Hepatocyte (in vitro differentiated cells): ENCODE measurements at regions not wholly inside any gene's neighbourhood (a gene's known extent, or its start where the extent isn't known, plus 50 kb on each side); places are given as distances from the start of the nearest gene placed in this dataset.
"Not testable (repeated sequence)": the region's sequence is repeated elsewhere in the genome, so short reads cannot be mapped to it uniquely, and the experiment has no call there.

Experiments used
- DNase-seq: peaks from one replicate; pipeline ENCODE4 v3.0.0-alpha.2; 2016; ENCODE audit warnings: low spot score
- H2AFZ ChIP-seq: fragments of 200-600 bp; sonication (generic); 2 replicates; pipeline ENCODE4 v1.6.0; 2016; ENCODE audit warnings: antibody characterized with exemption, mild to moderate bottlenecking
- H3K27ac ChIP-seq: fragments of 200-600 bp; sonication (generic); 2 replicates; pipeline ENCODE4 v1.5.1; 2016; ENCODE audit warnings: mild to moderate bottlenecking
- H3K27me3 ChIP-seq: fragments of 200-600 bp; sonication (generic); 2 replicates; pipeline ENCODE4 v1.6.1; 2016
- H3K36me3 ChIP-seq: fragments of 200-600 bp; sonication (generic); replicated peaks from 2 replicates; pipeline ENCODE4 v1.5.1; 2016; ENCODE audit warnings: low read depth; ENCODE audit not compliant: insufficient read depth
- H3K4me1 ChIP-seq: fragments of 200-600 bp; sonication (generic); 2 replicates; pipeline ENCODE4 v1.5.1; 2016; ENCODE audit warnings: mild to moderate bottlenecking, moderate library complexity; ENCODE audit not compliant: insufficient read depth
- H3K4me2 ChIP-seq: fragments of 200-600 bp; sonication (generic); 2 replicates; pipeline ENCODE4 v1.6.0; 2016
- H3K4me3 ChIP-seq: fragments of 200-600 bp; sonication (generic); 2 replicates; pipeline ENCODE4 v1.5.1; 2016; ENCODE audit warnings: mild to moderate bottlenecking
- H3K79me2 ChIP-seq: fragments of 200-600 bp; sonication (generic); 2 replicates; pipeline ENCODE4 v1.6.0; 2017; ENCODE audit warnings: mild to moderate bottlenecking
- H3K9me2 ChIP-seq: fragments of 200-600 bp; sonication (generic); replicated peaks from 2 replicates; pipeline ENCODE4 v1.6.0; 2017; ENCODE audit warnings: mild to moderate bottlenecking; ENCODE audit not compliant: insufficient read depth
- H3K9me3 ChIP-seq: fragments of 200-600 bp; sonication (generic); 2 replicates; pipeline ENCODE4 v1.5.1; 2016; ENCODE audit warnings: low read depth, mild to moderate bottlenecking
- H4K20me1 ChIP-seq: fragments of 200-600 bp; sonication (generic); 2 replicates; pipeline ENCODE4 v1.6.0; 2016; ENCODE audit warnings: mild to moderate bottlenecking; ENCODE audit not compliant: insufficient read depth, poor library complexity, severe bottlenecking
- CTCF ChIP-seq: fragments of 200-600 bp; sonication (generic); IDR thresholded peaks from 2 replicates; pipeline ENCODE4 v1.5.1; 2016; ENCODE audit warnings: antibody characterized with exemption, mild to moderate bottlenecking; ENCODE audit not compliant: poor library complexity
- EZH2 ChIP-seq: fragments of 200-600 bp; sonication (generic); IDR thresholded peaks from 2 replicates; pipeline ENCODE4 v1.6.1; 2016; ENCODE audit warnings: antibody characterized with exemption, mild to moderate bottlenecking, borderline replicate concordance
- EZH2phosphoT487 ChIP-seq: fragments of 200-600 bp; sonication (generic); IDR thresholded peaks from one replicate; pipeline ENCODE4 v1.6.1; 2018; ENCODE audit warnings: antibody characterized with exemption, mild to moderate bottlenecking, low read depth, moderate library complexity; ENCODE audit not compliant: unreplicated experiment, severe bottlenecking
- WGBS: methylation state at CpG from one replicate; pipeline ENCODE4 v1.1.6; 2016; ENCODE audit warnings: low lambda C conversion rate; ENCODE audit errors: missing lambda C conversion rate; 5-methylcytosine and 5-hydroxymethylcytosine counted together

GRCh38 chr14:59026081-59026480, 162.4 kb upstream of the DAAM1 start:
- DNase-seq, result no peak

GRCh38 chr14:59026640-59027039, 161.8 kb upstream of the DAAM1 start:
- not testable (repeated sequence) for H3K27ac ChIP-seq, H3K79me2 ChIP-seq, H3K4me2 ChIP-seq, H3K27me3 ChIP-seq, H2AFZ ChIP-seq, H3K4me1 ChIP-seq, H3K9me2 ChIP-seq, DNase-seq, H3K4me3 ChIP-seq, H3K36me3 ChIP-seq, H4K20me1 ChIP-seq, H3K9me3 ChIP-seq
- WGBS, result 94% methylated on average over 1 of the region's 1 CpG

More at GRCh38 chr14:59026081-59026480, 162.4 kb upstream of the DAAM1 start:
- H3K36me3 ChIP-seq, result no peaks in the 10 kb centered on the region
- no peak overlapping the region for H3K4me2 ChIP-seq
- H3K4me1 ChIP-seq, result no peaks in the 10 kb centered on the region
- no peak overlapping the region for H3K27ac ChIP-seq
- no peaks in the 10 kb centered on the region for H3K79me2 ChIP-seq
- no peak overlapping the region for H2AFZ ChIP-seq
- H3K9me2 ChIP-seq, result no peaks in the 10 kb centered on the region
- H3K9me3 ChIP-seq, result no peaks in the 10 kb centered on the region
- H4K20me1 ChIP-seq, result no peaks in the 10 kb centered on the region
- H3K4me3 ChIP-seq, result no peak overlapping the region
- no peaks in the 10 kb centered on the region for H3K27me3 ChIP-seq
- TF ChIP-seq EZH2, result no peak
- no peak for TF ChIP-seq EZH2phosphoT487
- no peak for TF ChIP-seq CTCF
- WGBS, result 85% methylated on average over 2 of the region's 2 CpGs

GRCh38 chr14:59028476-59029202, 159.8 kb upstream of the DAAM1 start:
- Histone ChIP-seq H3K27me3 (no peaks in the 10 kb centered on the region), H2AFZ (peak overlapping the region; percentile 36), H3K9me3 (no peaks in the 10 kb centered on the region), H3K4me2 (peak overlapping the region; percentile 57), H3K27ac (no peak overlapping the region), H3K4me1 (no peaks in the 10 kb centered on the region), H3K79me2 (no peaks in the 10 kb centered on the region), H4K20me1 (no peaks in the 10 kb centered on the region), H3K36me3 (no peaks in the 10 kb centered on the region), H3K4me3 (no peak overlapping the region), H3K9me2 (no peaks in the 10 kb centered on the region)
- DNase-seq, result peak; percentile 84
- TF ChIP-seq CTCF (peak; percentile 88), EZH2 (no peak)
- WGBS, result 1% methylated on average over 5 of the region's 5 CpGs

- H3K9me3 ChIP-seq, result no peaks in the 10 kb centered on the region
- no peak overlapping the region for H2AFZ ChIP-seq
- TF ChIP-seq EZH2phosphoT487, result no peak
- TF ChIP-seq EZH2, result no peak
- TF ChIP-seq CTCF, result no peak
- H3K27me3 ChIP-seq, result no peaks in the 10 kb centered on the region
- no peaks in the 10 kb centered on the region for H3K79me2 ChIP-seq
- H3K4me1 ChIP-seq, result no peaks in the 10 kb centered on the region
- no peak for DNase-seq
- H3K27ac ChIP-seq, result no peak overlapping the region
- no peak overlapping the region for H3K4me3 ChIP-seq
- H3K9me2 ChIP-seq, result no peaks in the 10 kb centered on the region
- H3K36me3 ChIP-seq, result no peaks in the 10 kb centered on the region
- H3K4me2 ChIP-seq, result no peak overlapping the region
- no peaks in the 10 kb centered on the region for H4K20me1 ChIP-seq
These were observed 155.6 kb upstream of the DAAM1 start for GRCh38 chr14:59032826-59033225.
